ENCODE measurements at regions not wholly inside any gene's neighbourhood (a gene's known extent, or its start where the extent isn't known, plus 50 kb on each side); places are given as distances from the start of the nearest gene placed in this dataset.

DNA sequence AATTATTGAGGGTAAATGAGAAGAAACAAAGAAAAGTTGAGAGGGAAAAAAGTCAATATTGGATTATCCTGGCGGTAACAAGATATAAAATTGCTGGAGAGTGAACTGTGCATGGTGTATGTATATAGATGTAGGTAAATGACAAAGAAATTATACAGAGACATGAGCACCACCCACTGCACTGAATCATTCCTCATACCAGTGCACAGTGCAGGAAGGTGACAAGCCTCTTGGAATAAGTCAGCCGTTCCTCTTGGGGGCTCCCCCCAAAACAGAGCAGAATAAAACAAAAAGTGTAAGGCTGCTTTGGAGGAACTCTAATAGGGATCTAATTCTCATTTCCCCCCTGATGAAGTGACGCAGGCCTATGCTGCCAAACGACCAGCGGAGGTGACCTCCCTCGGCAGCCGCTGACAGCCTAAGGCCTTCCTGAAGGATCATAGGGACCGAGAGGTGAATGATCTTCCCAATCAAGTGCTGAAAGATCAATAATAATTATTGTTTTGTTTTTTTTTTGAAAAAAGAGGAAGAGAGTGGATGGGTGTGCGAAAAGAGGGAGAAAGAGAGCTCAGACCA, 245.0 kb downstream of the PSAT1 start:
- Mint-ChIP-seq H3K36me3 (ENCODE audit: low read depth, unreplicated experiment) (no peaks in the 10 kb centered on the region), H3K27me3 (ENCODE audit: unreplicated experiment) (no peaks in the 10 kb centered on the region), H3K4me3 (ENCODE audit: unreplicated experiment) (no peak overlapping the region), H3K9me3 (ENCODE audit: unreplicated experiment) (no peaks in the 10 kb centered on the region), H3K27ac (ENCODE audit: unreplicated experiment) (no peak overlapping the region), H3K4me1 (ENCODE audit: unreplicated experiment) (no peaks in the 10 kb centered on the region)
- TF ChIP-seq, protein P1, sequence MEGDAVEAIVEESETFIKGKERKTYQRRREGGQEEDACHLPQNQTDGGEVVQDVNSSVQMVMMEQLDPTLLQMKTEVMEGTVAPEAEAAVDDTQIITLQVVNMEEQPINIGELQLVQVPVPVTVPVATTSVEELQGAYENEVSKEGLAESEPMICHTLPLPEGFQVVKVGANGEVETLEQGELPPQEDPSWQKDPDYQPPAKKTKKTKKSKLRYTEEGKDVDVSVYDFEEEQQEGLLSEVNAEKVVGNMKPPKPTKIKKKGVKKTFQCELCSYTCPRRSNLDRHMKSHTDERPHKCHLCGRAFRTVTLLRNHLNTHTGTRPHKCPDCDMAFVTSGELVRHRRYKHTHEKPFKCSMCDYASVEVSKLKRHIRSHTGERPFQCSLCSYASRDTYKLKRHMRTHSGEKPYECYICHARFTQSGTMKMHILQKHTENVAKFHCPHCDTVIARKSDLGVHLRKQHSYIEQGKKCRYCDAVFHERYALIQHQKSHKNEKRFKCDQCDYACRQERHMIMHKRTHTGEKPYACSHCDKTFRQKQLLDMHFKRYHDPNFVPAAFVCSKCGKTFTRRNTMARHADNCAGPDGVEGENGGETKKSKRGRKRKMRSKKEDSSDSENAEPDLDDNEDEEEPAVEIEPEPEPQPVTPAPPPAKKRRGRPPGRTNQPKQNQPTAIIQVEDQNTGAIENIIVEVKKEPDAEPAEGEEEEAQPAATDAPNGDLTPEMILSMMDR (IDR thresholded peaks at IDR 0.05; ENCODE audit: unreplicated experiment): no peak
- DNase-seq (ENCODE audit: low spot score): no peak

DNA sequence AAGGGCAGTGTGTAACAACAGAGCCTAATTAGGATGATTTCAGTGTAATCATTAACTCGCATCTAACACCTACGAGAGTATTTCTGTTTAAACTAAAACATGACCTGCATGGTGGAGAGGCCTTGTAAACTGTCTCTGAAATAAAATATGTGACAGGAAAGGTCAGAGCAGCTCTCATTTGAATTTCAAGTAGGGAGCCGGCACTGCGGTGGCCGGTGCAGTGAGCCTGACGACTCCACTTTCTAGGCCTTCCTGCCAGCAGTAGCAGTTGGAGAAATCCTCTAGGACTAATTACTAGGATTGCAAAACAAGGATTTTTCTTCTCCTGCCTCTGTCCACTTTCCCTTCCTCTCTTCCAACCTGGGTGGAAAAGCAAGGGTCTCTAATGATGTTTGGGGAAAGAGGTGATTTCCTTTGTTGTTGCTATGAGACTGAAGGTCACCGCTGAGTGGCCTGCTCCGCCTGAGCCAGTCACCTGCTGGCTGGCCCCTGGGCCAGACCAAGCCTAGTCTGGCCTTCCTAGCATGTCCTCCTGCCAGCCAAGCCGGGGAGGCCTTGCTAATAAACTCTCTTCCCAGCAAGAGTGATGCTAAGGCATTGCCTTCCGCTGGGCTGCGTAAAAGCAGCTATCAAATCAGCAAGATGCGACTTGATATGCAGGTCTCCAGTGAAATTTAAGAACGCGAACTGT, 245.7 kb downstream of the PSAT1 start:
- TF ChIP-seq, protein P1 (IDR thresholded peaks at IDR 0.05; ENCODE audit: unreplicated experiment): no peak
- Mint-ChIP-seq H3K4me1 (ENCODE audit: unreplicated experiment) (no peaks in the 10 kb centered on the region), H3K27ac (ENCODE audit: unreplicated experiment) (no peak overlapping the region), H3K36me3 (ENCODE audit: low read depth, unreplicated experiment) (no peaks in the 10 kb centered on the region), H3K9me3 (ENCODE audit: unreplicated experiment) (no peaks in the 10 kb centered on the region), H3K4me3 (ENCODE audit: unreplicated experiment) (no peak overlapping the region), H3K27me3 (ENCODE audit: unreplicated experiment) (no peaks in the 10 kb centered on the region)
- DNase-seq (ENCODE audit: low spot score): no peak

- Mint-ChIP-seq H3K27me3 (ENCODE audit: unreplicated experiment) (no peaks in the 10 kb centered on the region), H3K4me3 (ENCODE audit: unreplicated experiment) (no peak overlapping the region), H3K36me3 (ENCODE audit: low read depth, unreplicated experiment) (no peaks in the 10 kb centered on the region), H3K9me3 (ENCODE audit: unreplicated experiment) (no peaks in the 10 kb centered on the region), H3K27ac (ENCODE audit: unreplicated experiment) (no peak overlapping the region), H3K4me1 (ENCODE audit: unreplicated experiment) (no peaks in the 10 kb centered on the region)
- TF ChIP-seq, protein P1 (IDR thresholded peaks at IDR 0.05; ENCODE audit: unreplicated experiment): no peak
- no peak for DNase-seq (ENCODE audit: low spot score)
These were observed 246.4 kb downstream of the PSAT1 start for GRCh38 chr9:78543353-78543752.

DNA sequence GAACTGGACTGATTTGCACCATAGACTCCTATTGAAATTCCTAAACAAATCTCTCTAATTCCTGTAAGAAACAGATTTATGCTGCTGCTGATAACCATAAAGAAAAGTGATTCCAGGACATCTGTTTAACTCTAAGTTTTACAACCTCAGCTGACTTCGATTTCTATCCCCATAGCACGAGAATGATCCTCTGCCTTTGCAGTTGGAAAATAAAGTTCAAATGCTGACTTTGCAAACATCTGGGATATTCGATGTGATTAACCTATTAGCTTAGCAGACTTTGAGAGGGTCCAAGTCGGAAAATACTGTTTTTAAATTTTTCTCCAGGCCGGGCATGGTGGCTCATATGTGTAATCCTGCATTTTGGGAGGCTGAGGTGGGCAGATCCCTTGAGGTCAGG, 247.3 kb downstream of the PSAT1 start:
- no peak overlapping the region for H3K4me3 Mint-ChIP-seq (ENCODE audit: unreplicated experiment)
- TF ChIP-seq, protein P1 (IDR thresholded peaks at IDR 0.05; ENCODE audit: unreplicated experiment): no peak
- H3K27me3 Mint-ChIP-seq (ENCODE audit: unreplicated experiment): no peaks in the 10 kb centered on the region
- no peaks in the 10 kb centered on the region for H3K36me3 Mint-ChIP-seq (ENCODE audit: low read depth, unreplicated experiment)
- H3K27ac Mint-ChIP-seq (ENCODE audit: unreplicated experiment): no peak overlapping the region
- H3K9me3 Mint-ChIP-seq (ENCODE audit: unreplicated experiment): no peaks in the 10 kb centered on the region
- peaks cover 2% of the 10 kb centered on the region for H3K4me1 Mint-ChIP-seq (ENCODE audit: unreplicated experiment)
- no peak for DNase-seq (ENCODE audit: low spot score)

DNA sequence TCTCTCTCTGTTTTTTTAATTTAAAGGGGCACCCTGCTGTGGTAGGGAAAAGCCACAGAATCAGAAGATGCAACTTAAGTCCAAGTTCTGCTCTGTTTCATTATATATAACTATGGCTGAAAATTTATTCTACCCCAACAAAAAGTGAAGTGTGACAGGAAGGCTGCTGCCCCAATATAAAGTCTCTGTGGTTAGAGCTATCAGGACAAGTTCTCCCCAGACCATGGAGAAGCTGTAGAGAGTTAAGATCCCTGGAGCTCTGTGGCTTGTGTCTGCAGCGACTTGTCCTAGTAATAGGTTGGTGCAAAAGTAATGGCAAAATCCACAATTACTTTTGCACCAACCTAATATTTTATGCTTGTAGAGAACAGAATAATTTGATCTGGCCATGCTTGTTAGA, 250.9 kb downstream of the PSAT1 start:
- Mint-ChIP-seq H3K9me3 (ENCODE audit: unreplicated experiment) (no peaks in the 10 kb centered on the region), H3K4me3 (ENCODE audit: unreplicated experiment) (no peak overlapping the region), H3K27me3 (ENCODE audit: unreplicated experiment) (peaks cover 1% of the 10 kb centered on the region), H3K4me1 (ENCODE audit: unreplicated experiment) (peaks cover 6% of the 10 kb centered on the region), H3K36me3 (ENCODE audit: low read depth, unreplicated experiment) (no peaks in the 10 kb centered on the region), H3K27ac (ENCODE audit: unreplicated experiment) (no peak overlapping the region)
- TF ChIP-seq, protein P1 (IDR thresholded peaks at IDR 0.05; ENCODE audit: unreplicated experiment): no peak
- no peak for DNase-seq (ENCODE audit: low spot score)
